HG03060 (cell line): ENCODE measurements at regions not wholly inside any gene's neighbourhood (a gene's known extent, or its start where the extent isn't known, plus 50 kb on each side); places are given as distances from the start of the nearest gene placed in this dataset.

ENCODE experiments used
- ATAC-seq: cut with Tn5 transposase; IDR thresholded peaks from one replicate; pipeline ENCODE4 v1.9.1; 2021; ENCODE audit warnings: low read depth, moderate number of reproducible peaks; ENCODE audit not compliant: unreplicated experiment

- ATAC-seq: no peak
Observed at GRCh38 chr9:115250621-115251032, 132.7 kb upstream of the TNC start.

- ATAC-seq: no peak
Observed at GRCh38 chr9:115254287-115255180, 136.6 kb upstream of the TNC start.

GRCh38 chr9:115261656-115262081, 143.7 kb upstream of the TNC start:
- ATAC-seq: no peak

DNA sequence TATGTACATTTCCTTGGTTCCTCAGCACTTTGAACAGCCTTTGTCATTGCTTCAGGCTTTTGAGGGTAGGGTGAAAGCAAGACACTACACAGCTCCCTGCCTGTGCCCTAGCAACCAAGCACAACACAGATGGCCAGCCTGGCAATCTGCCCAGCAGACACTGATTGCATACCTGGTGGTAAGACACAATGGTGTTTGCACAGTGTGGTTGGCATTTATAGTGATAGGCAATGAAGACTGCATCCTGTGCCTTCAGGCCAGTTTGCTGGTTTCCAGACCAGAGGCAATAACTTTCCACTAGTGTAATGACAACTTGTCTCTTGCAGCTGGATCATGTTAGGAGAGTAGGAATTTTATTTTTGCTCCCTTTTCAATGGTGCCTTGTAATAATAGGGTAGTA, 144.5 kb upstream of the TNC start:
- ATAC-seq: no peak

DNA sequence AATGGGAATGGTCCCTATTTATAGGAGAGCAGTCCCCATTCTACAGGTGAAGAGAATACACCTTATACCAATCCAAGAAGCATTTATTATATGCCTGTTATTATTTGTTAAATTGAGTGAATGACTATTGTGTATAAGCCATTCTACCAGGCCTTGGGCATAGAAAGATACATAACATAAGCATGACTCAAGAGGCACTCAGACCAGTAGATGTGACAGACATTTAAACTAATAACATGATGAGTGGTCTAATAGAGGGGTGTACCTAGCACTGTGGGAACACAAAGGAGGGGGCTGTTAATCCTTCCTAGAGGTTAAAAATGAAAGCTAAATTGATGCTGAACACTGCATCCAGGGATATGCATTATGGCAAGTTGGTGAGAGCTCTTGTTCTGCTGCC, 145.0 kb upstream of the TNC start:
- ATAC-seq: no peak

DNA sequence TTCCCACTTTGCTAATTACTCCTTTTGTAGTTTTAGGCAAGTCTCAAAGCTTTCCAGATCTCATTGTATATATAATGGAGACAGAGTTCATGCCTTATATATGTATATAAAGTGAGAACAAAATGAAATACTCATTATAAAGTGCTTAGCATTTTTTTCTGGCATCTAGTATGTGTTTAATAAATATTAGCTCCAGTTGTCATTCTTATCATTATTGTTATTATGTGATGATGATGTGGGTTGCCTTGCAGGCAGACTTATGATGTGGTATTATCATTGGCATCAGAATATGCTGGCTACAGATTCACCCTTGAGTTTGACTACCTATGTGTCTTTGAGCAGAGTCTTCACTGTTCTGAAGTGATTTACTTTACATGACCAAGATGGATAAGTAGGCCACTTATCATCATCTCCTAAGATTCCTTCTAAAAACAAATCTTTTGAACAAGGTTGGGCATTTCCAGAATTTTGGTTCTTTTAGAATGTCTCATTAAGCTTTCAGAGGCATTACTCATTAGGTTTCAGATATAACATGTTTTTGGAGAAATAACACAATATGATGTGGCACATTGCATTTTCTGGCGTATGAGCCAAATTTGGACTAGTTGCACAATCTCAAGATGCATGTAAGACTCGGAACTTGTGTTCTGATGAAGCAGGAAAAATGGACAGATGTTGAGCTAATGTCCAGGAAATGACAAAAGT, 145.6 kb upstream of the TNC start:
- no peak for ATAC-seq

DNA sequence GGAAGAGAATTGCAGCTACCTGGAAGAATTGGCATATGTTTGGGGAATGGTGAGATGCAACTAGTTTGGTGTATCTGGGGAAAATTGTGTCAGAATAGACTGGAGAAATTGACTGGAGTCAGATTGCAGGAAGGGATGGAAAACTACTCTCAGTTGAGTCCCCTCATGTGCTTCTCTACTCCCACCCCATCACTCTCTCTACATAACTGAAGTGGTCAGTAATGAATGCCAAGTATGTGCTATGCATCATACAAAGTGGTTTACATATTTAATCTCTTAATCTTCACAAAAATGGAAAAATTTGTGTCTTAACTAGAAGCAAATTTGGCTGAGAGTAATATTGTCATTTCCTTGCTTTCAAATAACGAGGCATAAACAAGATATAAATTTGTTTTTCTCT, 146.4 kb upstream of the TNC start:
- no peak for ATAC-seq

DNA sequence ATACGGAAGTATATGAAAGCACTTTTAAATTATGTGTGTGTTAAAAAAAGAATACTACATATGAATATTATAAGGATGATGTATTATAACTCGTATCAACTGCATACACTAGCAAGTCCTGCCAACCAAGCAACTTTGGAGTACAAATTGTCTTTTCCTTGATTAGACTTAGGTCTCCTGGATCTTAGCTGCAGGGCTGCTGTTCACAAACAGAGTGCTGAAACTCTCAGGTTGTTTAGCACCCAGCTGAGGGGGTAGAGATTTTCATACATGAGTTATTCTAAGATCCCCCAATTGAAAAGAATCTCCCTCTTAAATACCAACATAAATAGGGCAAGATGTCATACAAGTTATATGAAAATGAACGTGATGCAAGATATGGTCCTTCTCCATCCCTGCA, 149.8 kb upstream of the TNC start:
- ATAC-seq: no peak

DNA sequence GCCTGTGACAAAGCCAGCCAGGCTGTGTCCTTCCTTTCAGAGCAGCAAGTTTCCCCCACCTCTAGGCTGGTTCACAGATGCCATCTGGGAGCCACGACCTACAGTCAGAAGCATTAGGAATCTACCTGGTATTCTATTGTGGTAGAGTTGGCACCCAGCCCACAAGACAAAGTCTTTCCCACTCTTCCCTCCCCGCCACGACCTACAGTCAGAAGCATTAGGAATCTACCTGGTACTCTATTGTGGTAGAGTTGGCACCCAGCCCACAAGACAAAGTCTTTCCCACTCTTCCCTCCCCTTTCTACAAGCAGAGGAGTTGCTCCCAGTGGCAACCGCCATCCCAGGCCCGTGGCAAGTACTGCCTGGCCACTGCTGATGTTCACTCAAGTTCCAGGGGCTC, 157.8 kb upstream of the TNC start:
- ATAC-seq: no peak

- ATAC-seq: no peak
Observed at GRCh38 chr9:115276621-115277020, 158.7 kb upstream of the TNC start.

DNA sequence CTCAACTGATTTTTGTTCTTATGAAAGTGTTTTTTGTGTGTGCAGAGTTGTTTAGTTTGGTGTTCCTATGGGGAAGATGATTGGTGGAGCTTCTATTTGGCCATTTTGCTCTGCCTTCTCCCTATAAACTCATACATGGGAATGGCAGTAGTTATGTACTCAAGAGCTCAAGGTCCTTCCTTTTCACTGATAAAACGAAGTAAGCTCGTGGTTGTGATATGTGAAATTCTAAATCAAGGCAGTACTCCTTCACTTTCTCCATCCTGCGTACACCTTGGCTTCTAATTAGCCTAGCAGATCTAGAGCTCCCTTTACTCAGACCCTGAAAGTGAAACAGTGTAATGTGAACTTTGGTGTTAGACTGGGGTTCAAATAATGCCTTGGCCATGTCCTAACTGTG, 159.3 kb upstream of the TNC start:
- no peak for ATAC-seq

- ATAC-seq: no peak
Observed at GRCh38 chr9:115278326-115279035, 160.5 kb upstream of the TNC start.

DNA sequence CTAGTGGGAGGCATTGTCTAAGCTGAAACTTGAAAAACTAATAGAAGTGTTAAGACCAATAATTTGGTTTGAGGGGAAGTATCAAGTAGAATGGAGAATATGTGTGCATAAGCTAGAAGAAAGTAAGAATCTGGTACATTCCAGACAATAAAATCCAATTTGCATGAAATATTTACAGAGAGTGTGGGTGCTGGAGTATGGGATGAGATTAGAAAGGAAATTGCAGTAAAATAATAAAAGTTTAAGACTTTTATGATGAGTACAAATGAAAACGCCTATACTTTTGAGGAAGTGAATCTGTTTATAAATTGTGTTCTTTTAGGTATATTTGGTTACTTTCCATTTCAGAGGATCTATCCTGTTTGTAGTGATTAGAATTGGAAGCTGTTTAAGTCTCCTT, 165.4 kb upstream of the TNC start:
- ATAC-seq: no peak

DNA sequence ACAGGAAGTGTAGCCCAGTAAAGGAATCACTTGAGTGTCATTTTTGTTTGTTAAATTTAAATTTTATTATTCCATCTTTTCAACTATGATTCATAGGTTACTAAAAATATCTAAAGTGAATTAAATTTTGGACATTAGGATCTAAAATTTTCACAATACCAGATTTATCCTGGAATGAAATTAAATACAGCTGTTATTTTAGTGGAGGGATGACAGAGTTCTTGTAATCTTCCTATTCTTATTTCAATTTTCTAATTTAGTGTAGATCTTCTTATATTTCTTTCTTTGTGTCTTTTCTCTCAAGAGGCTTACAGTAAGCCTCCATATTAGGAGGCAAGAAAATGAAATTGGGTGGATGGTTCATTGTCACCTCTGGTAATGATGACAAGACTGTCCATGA, 167.9 kb upstream of the TNC start:
- no peak for ATAC-seq

DNA sequence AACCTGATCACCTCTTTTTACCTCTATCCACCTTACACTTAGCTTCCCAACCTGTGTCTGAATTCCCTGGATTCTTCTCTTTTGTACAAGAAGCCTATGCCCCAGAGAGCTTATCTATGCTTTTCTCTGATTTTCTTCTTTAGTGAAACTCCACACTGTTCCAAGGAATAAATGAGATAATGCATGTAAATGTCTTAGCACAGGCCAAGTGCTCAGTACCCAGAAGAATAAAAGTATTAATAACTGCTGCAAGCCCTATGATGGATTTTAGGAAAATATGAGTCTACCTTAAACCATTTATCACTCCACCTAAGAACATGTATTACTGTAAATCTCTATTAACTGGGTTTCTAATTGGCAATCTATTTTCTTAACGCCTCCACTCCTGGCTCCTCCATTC, 168.5 kb upstream of the TNC start:
- ATAC-seq: no peak

DNA sequence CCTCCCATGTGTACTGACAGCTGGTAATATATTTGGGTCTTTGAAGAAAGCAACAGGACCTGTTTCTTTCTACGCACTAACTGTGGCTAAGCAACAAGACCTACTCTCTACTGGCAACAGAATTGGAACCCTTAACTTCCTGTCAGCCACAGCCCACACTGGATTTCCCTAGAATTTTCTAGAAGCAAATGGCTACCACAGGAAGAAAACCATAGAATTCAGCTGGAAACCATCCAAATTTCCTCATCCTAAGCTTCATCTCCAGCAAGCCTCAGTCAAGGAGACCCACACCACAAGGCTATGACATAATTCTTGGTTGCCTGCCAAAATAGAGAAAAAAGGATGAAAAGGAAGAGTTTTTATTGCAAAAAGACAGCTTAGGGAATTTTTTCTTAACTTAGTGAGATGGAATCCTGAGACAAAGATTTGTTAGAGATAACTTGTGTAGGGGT, 171.8 kb upstream of the TNC start:
- no peak for ATAC-seq

- no peak for ATAC-seq
Observed at GRCh38 chr9:115291841-115292240, 173.9 kb upstream of the TNC start.

DNA sequence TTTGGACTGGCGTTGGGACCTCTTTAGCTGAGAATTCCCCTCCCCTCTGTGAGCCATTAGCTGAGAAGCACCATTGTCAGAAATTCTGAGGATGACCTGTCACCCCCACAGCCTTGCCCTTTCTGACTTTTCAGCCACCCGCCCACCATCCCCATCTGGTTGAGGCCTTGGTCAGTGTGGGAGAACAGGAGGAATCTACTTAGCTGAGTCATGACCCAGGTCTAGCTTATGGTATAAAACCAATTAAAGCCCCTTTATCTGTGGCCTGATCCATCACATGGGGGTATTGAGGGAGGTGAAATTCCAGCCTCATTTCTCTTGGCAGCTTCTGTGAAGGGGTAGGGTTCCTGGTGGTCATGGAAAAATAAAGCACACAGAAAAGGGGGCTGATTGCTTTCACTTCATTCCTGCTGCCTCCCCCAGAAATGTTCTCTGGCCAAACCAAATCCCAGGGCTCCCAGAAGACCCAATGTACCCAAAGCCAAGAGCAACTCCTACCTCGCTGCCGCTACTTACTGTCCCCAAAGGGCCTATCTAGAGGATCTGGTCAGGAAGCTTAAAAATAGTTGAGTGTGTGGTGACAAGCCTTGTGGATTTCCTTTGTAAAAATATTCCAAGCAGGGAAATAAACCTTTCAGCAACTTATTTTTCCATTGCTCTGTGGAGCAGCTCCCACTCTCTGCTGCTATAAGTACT, 174.8 kb upstream of the TNC start:
- ATAC-seq: no peak

GRCh38 chr9:115295734-115296133, 177.8 kb upstream of the TNC start:
- ATAC-seq: no peak

DNA sequence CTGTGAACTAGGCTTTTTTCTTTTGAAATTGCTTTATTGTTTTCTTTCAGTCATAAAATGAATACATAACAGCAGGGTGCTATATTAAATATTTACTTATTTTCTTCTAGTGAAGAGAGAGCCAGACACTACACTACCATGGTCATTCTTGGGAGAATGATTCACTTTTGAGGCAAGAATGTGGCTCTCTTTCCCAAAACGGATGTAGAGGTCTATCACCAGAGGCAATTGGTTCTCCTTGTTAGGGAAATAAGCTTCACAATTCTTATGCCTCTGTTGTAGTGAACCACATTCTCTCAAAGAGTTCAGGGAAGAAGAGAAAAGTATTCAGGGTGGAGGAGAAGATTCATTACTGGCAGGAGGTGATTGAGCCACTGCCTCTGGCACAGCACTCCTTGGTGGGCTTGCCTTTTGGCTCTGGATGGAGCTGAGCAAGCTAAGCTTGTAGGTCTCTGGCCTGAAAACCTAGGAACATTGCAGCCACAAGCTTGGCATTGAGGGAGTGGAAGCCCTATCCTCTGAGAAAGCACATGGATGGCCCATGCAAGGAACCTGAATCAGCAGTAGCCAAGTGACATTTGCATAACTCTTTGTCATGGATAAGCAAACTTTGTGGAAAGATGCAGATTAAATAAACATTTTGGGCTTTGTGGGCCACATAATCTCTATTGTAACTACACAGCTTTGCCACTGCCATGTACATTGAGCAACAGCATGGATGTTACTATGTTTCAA, 179.0 kb upstream of the TNC start:
- no peak for ATAC-seq
